HG03342 (cell line): ENCODE measurements at regions not wholly inside any gene's neighbourhood (a gene's known extent, or its start where the extent isn't known, plus 50 kb on each side); places are given as distances from the start of the nearest gene placed in this dataset.

Experiments used
- ATAC-seq: cut with Tn5 transposase; IDR thresholded peaks from one replicate; pipeline ENCODE4 v1.9.1; 2021; ENCODE audit warnings: mild to moderate bottlenecking, moderate library complexity; ENCODE audit not compliant: unreplicated experiment

DNA sequence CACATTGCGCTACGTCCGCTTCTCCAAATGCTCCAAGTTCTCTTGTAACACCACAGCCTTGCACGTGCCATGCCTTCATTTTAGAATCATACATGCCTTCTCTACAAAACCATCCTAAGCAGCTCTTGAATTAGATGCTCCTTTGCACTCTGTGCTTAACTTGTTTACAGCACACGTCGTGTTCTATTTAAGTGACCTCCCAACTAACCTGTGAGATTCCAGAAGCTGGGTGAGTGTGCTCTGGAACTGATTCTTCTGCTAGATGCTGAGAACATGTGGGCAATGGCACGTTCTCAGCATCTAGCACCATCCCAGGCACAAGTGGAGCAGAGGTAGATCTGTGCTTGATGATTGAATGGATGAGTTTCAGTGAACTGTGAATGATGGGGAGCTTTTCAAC lies 100.0 kb upstream of the NEDD9 start:
- no peak for ATAC-seq

DNA sequence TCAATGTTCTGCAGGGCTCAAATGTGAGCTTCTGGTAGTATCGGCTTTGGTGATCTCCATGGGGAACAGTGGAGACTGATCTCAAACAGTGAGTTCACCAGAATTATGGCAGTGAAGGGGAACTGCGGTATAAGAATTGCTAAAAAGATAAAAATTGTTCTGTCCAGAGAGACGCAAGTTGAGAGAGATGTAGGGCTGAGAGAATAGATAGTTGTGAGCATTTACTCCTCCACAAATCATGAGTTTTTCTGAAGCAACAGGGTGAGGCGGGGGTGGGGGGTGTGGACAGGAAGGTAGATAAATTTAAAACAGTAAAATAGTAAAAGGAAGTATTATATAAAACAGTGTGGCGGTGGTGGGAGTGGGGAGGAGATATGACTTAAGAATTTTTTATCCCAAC lies 98.6 kb upstream of the NEDD9 start:
- ATAC-seq: no peak

DNA sequence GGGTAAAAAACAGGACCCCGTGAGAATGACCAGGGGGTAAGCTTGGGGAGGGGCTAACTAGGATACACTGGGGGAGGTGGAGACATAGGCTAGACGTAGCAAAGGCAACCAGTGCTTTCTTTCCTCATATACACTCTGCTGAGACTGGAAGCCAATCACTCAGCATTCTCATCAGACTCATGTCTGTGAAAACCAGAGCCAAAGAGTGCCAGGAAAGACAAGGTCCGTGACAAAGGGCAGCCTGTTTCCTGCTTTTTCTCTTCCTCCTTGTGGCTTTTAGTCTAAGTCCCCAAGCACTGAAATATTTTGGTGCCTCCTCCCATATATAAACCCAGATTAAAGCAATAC lies 97.9 kb upstream of the NEDD9 start:
- no peak for ATAC-seq

DNA sequence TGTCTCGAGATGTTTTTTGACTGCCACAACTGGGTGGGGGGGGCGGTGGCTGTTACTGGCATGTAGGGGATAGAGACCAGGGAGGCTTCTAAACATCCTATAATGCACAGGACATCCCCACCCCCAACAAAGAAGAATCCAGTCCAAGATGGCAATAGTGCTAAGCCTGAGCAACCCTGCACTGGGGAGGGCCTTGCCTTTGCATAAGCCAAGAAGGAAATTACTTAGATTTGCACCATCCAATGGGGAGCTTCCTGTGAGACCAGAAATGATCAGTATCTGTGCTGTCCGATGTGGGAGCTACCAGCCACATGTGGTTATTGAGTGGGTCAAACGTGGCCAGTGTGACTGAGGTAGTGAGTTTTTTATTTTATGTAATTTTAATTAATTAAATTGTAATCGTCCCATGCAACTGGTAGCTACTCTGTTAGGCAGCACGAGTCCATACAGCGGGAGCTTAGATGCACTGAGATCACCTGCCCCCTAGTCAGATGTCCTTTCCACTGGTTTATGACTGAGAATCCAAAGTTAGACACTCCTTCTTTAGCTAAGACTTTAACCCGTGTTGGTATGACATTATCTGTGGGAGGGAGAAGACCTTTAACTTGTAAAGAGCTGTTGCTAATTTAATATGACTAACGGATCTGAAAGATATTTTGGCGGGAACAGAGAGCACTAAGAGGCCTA lies 97.4 kb upstream of the NEDD9 start:
- ATAC-seq: no peak

DNA sequence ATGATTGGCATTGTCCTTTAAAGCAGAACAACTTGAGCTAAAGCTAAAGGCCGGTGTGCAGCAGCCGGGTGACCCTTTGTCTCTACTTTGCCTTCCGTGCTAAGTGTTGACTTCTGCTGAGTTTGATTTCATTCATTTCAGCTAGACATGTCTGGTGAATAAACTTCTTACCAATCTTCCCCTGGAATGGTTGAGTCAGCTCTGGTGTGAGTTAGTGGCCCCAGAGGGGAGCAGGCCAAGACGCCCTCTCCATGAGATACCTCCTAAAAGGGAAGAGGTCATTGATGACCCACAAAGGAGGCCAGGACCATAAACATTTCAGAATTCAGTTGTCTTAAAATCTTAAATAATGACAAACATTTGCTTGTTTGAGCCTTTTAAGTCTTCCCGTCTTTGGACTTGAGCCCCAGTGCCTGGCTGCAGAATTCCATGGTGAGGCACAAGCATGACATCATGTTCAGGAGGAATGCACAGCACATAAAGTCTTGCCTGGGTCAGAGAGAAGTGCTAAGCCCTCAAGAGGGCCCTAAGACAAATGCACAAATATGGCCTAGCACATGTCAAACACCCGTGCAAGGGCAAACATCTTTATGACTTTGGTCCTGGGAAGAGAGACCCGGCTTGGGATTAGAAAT lies 96.3 kb upstream of the NEDD9 start:
- ATAC-seq: no peak

DNA sequence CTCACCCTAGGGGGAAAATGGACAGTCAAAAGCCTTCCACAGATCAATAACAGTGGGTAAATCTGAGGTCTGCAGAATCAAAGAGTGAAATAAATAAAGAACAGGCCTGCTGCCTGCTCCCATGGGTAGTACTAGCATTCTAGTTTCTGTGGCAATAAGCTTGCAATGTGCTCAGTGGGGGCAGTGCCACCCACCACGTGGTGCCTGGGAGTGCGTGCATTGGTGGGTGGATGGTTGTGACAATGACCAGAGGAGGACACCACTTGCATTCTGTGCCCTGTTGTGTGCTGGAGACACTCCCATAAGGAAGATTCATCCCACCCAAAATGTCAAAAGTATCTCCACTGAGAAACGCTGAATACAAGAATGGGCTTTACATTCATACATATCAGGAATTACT lies 95.5 kb upstream of the NEDD9 start:
- no peak for ATAC-seq

DNA sequence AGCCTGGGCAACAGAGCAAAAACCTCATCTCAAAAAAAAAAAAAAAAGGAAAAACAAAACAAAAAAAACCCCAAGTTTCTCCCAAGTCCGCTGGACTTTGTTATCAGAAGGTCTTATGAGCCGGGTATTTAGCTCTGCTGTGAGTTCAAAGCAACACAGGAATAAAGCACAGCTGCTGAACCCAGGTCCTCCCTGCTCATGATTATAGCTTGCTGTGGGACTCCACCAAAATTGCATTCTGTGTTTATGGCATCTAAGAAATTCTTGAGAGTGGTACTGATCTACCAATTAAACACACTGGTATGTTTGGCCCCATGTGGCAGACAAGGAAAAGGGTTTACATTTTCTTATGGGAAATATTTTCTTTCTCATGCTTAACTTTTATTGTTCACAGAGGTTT lies 93.6 kb upstream of the NEDD9 start:
- no peak for ATAC-seq

DNA sequence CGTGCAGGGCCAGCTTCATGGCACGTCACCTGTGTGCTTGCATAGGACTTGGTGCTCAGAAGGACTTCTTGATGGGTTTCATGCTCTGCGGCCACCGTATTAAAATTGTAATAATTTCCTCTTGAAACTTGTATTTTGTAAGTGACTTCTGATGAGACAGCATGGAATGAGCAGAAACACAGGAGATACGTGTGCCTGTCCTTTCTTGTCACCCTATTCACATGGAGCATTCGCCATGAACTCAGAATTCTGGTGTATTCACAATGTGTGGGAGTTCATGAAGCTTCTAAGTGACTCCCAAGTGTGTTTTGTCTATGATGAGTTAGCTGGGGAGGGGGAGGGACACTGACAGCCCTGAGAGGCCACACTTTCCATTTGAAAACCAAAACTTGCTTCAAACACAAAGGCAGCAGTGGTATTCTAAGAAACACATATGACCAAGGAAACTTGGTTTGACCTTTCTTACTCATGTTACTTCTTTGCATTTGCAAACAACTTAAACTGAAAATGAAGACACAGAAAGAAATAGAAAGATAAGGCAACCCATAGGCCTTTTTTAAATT lies 92.1 kb upstream of the NEDD9 start:
- ATAC-seq: peak; percentile 65

DNA sequence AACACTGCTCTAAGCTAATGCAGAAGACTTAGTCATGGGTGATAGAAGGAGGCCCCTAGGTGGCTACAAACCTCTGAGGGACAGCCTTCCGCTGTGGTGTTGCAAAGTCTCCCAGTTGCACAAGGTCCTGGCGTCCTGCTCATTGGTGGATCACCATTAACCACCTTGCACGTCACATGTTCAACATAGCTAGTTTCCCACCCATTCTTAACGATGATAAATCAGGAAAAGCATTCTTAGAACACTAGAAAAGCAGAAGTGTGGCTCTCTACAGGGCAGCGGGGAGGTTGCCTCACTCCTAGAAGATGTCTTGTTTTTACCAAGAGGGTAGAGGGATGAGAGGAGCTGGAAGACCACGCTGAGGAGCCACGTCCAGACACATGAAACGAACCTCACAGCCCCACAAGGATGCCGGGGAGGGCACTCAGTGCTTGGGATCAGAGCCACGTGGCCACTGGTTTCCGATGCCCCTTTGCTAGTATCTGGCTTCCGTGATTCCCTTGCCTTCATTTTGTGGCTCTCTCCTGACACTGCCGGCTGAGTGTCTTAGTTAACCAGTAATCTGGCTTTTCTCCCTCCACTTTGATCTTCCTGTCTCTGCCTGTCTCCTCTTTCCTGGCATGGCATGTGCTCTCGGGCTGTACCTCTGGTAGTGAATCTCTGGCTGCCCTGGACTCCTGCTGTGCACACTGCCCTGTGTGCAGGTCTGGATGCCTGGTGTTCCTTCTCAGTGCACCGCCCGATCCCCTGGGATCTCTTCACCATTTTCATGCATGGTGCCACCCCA lies 91.4 kb upstream of the NEDD9 start:
- no peak for ATAC-seq

DNA sequence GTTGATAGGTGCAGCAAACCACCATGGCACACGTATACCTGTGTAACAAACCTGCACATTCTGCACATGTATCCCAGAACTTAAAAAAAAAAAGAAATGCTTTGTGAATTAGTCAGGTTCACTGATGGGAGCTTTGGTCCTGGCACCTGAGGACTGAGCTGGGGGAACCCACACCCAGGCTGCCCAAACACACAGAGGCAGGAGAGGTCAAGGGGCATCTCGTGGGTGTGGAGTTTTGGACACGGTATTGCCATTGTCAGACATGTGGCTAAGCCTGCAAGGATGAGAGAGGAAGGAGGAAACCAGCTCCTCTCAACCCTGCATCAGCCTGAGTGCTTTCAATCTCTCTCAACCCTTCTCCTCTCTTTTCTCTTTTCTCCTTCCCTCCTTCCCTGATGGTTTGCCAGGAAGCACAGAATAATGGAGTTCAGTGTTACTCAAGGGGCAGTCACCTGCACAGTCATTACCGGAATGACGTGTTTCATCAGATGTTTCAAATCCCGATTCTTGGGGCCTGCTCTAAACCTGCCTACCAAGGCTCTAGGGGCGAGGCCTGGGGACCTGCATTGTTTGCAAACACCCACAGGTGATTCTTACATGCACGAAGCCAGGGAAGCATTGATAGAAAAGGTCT lies 89.9 kb upstream of the NEDD9 start:
- ATAC-seq: no peak

DNA sequence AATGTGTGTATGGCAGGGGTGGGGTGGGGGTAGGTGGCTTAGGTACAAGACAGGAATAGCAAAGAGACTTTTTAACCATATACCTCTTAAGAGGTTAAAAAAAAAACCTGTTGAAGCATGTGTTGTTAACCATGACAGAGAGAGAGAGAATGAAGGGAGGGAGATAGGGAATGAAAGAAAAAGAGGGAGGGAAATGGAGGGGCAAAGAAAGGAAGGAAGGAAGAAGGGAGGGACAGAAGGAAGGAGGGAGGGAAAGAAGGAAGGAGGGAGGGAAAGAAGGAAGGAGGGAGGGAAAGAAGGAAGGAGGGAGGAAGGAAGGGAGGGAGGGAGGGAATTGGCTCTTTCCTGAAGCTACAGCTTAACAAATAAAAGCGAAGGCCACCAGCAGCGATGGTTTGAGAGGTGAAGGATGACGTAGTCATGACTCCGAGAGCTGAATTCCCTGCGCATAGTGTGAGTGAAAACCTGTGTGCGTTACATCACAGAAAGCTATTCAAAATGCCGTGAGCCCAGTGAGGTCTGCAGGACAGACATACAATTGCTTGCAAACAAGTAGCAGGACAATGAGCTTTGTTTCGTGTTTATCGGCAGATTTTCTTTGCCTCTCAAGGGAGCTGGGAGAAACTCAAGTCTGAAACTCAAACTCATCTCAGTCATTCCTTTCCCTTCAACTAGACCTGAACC lies 88.6 kb upstream of the NEDD9 start:
- no peak for ATAC-seq

DNA sequence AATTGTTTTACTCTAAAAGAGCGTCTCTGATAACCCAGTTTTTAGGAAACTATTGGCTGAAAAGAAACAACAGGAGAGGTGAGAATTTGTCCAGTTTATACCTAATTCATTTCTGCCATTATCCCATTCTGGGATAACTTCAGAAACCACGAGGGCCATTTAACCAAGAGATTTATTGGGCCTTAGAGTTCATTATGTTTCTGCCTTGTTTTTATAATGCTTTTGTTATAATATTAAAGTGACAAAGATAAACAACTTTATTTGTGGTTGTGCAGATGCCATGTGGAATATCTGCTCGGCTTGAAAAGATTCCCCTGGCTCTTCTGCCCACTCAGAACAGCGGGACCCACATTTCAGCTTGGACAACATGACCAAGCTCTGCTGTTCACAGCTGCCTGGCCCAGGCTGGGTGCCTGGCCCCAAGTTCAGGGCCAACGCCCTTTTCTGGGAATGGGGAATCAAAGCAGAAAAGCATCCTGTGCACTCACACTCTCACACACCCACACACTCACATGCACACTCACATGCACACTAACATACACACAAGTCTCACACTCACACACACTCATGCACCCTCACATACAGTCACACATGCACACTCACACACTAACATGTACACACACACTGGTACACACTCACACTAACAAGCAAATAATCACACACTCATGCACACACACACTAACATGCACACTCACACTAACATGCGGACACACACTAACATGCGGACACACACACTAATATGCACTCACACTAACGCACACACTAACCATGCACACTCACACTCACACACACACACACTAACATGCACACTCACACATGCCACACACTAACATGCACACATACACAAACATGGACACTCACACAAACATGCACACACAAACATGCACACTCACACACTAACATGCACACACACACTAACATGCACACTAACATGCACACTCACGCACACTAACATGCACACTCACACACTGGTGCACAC lies 86.7 kb upstream of the NEDD9 start:
- ATAC-seq: no peak

DNA sequence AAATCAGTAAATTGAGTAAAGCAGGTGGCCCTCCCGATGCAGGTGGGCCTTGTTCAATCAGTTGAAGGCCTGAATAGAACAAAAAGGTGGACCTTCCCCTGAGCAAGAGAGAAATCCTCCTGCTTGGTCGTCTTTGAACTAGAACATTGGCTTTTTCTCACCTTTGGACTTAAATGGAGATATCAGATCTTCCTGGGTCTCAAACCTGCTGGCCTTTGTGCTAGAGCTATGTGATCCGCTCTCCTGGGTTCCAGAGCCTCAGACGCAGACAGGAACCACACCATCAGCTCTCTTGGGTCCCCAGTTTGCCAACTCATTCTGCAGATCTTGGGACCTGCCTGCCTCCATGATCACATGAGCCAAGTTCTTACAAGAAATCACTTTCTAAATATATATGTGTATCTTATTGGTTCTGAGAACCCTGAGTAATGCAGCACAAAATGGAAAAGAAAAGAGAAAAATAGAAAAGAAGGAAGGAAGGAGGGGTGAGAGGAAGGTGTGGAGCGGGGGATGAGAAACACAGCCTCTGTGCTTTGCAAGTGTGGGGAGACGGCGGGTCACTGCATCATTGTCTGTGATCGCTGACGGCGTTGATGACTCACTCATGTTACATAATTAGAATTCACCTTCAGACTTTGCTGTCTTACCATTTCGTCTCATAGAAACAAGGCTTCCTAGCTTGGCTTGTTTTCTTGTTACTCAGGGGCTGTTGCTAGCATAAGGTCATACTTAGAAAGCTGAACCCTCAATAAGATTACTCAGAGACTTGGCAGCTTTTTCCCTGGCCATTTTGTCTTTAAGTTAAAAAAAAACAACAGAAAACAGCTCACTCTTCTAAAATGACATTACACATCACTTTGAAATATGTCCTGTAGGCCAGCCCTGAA lies 85.7 kb upstream of the NEDD9 start:
- ATAC-seq: peak; percentile 81

DNA sequence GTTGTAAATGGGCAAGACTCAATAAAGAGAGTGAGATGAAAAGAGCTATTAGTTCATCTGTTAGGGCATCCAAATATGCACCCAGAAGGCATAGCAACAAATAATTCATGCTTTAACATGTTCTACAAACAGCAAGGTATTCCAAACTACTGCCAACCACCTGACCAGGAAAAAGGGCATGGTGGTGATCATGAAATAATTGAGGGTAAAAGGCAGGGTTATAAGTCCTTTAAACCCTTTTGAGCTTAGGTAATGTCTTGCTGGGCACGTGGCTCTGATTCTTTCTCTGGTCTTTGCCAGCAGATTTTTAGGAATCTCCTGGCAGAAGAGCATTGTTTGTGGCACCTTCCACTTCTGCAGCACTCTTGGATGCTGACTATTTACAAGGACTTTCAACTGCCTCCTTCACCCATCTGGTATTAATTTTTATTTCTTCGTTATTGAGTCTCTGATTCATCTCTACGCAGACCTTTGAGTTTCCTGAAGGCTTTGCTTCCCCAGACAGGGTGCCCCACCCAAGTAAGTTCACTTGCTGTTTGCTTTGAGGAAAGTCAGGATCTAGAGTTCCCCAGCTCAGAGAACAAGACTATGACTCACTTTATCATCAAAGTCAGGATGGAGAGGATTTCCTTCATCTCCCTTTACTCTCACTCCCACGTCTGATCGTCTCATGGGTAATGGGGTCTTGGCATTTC lies 83.4 kb upstream of the NEDD9 start:
- no peak for ATAC-seq

DNA sequence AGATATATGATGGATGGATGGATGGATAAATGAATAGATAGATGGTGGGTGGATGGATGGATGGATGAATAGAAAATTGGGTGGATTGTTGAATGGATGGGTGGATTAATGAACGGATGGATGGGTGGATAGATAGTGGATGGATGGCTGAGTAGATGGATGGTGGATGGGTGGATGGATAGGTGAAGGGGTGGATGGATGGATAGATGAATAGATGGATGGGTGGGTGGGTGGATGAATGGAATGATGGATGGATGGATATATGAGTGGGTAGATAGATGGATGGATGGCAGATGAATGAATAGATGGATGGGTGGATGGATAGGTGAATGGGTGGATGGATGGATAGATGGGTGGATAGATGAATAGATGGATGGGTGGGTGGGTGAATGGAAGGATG lies 80.7 kb upstream of the NEDD9 start:
- ATAC-seq: no peak

DNA sequence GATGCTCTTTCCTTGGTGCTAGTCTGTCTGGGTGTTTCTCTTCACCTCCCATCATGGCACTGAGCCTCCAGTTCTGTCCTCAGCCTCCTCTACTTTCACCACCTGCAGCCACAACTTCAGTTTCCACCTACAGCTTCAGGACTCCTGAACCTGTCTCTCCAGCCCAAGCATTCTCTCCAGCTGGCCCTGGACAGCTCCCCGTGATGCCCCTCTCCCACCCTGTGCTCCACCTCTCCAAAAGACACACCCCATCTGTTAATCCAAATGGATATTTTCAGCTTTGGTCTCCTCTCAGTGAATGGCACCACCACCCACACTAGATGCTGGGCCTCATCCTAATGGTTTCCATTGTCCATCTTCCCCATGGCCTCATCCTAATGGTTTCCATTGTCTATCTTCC lies 79.5 kb upstream of the NEDD9 start:
- no peak for ATAC-seq

DNA sequence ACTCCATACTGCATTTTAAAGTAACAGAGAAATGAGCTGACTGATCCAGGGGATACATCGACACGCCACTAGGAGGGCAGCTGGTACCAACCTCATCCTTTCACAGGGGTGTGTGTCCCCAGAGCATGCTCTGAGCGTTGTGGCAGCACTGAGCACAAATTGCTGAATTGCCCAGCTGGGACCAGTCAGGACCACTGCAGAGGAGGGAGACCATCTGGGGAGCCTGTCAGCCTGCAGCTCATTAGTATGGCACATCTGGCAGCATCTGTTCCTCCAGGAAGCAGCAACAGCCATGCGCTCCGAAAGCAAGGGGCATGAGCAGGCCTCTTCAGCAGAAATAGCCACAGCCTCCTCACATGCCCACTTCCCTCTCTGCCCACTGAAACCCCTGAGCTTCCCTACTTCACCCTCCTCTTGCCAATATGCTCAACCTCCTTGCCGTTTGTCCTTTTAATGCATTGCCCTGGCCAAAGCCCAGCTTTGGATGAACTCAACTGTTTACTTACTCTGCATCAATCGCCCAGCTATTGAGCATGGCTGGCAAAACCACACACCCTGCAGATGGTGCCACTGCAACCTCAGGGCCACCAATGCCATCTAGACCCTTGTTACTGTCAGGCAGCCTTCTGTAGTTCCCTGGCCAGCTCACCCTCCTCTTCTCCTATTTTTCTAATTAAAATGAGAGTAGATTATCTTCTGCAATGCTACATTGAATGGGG lies 77.6 kb upstream of the NEDD9 start:
- no peak for ATAC-seq

DNA sequence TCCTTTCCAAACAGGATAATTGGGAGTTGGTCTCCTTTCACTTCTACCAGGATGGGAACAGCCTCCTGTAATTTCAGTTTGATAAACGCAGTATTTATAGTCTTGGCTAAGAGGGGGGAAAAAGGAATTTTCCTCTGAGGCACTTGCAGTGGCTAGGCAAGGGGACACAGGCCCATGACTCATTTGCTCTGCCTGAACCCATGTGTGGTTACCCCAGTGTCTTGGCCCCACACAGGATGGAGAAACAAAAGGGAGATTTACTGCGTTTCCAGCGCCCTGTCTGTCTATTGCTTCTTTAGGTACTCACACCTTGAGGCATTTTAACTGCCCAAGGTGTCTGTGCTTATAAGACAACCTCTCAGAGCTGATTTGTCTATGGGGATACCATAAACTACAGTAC lies 74.8 kb upstream of the NEDD9 start:
- no peak for ATAC-seq
